ENCODE measurements at regions not wholly inside any gene's neighbourhood (a gene's known extent, or its start where the extent isn't known, plus 50 kb on each side); places are given as distances from the start of the nearest gene placed in this dataset.

- TF ChIP-seq EZH2phosphoT487 (IDR thresholded peaks at IDR 0.05; ENCODE audit: low read depth), result no peak
- TF ChIP-seq, protein P1, sequence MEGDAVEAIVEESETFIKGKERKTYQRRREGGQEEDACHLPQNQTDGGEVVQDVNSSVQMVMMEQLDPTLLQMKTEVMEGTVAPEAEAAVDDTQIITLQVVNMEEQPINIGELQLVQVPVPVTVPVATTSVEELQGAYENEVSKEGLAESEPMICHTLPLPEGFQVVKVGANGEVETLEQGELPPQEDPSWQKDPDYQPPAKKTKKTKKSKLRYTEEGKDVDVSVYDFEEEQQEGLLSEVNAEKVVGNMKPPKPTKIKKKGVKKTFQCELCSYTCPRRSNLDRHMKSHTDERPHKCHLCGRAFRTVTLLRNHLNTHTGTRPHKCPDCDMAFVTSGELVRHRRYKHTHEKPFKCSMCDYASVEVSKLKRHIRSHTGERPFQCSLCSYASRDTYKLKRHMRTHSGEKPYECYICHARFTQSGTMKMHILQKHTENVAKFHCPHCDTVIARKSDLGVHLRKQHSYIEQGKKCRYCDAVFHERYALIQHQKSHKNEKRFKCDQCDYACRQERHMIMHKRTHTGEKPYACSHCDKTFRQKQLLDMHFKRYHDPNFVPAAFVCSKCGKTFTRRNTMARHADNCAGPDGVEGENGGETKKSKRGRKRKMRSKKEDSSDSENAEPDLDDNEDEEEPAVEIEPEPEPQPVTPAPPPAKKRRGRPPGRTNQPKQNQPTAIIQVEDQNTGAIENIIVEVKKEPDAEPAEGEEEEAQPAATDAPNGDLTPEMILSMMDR (IDR thresholded peaks at IDR 0.05; ENCODE audit: low read depth, low read length), result no peak
These were observed 159.1 kb upstream of the MAFB start for GRCh38 chr20:40848096-40848495.

Measured in OCI-LY3 (cell line).